ENCODE measurements at regions not wholly inside any gene's neighbourhood (a gene's known extent, or its start where the extent isn't known, plus 50 kb on each side); places are given as distances from the start of the nearest gene placed in this dataset.

GRCh38 chrX:23251043-23251442 is 83.6 kb upstream of the PTCHD1 start:
- TF ChIP-seq POLR2AphosphoS5 (IDR thresholded peaks at IDR 0.05) = no peak
- TF ChIP-seq, protein P1, sequence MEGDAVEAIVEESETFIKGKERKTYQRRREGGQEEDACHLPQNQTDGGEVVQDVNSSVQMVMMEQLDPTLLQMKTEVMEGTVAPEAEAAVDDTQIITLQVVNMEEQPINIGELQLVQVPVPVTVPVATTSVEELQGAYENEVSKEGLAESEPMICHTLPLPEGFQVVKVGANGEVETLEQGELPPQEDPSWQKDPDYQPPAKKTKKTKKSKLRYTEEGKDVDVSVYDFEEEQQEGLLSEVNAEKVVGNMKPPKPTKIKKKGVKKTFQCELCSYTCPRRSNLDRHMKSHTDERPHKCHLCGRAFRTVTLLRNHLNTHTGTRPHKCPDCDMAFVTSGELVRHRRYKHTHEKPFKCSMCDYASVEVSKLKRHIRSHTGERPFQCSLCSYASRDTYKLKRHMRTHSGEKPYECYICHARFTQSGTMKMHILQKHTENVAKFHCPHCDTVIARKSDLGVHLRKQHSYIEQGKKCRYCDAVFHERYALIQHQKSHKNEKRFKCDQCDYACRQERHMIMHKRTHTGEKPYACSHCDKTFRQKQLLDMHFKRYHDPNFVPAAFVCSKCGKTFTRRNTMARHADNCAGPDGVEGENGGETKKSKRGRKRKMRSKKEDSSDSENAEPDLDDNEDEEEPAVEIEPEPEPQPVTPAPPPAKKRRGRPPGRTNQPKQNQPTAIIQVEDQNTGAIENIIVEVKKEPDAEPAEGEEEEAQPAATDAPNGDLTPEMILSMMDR (IDR thresholded peaks at IDR 0.05) = no peak
- TF ChIP-seq POLR2A (IDR thresholded peaks at IDR 0.05) = no peak

Data from prostate gland (tissue), 2 donors.